Bone marrow (tissue), 2 donors: ENCODE measurements at regions not wholly inside any gene's neighbourhood (a gene's known extent, or its start where the extent isn't known, plus 50 kb on each side); places are given as distances from the start of the nearest gene placed in this dataset.
"Not testable (repeated sequence)": the region's sequence is repeated elsewhere in the genome, so short reads cannot be mapped to it uniquely, and the experiment has no call there.

ENCODE experiments used
- DNase-seq, 2 donors: peaks; one replicate each; lab custom pipeline; 2025; lab: John Stamatoyannopoulos, UW

DNA sequence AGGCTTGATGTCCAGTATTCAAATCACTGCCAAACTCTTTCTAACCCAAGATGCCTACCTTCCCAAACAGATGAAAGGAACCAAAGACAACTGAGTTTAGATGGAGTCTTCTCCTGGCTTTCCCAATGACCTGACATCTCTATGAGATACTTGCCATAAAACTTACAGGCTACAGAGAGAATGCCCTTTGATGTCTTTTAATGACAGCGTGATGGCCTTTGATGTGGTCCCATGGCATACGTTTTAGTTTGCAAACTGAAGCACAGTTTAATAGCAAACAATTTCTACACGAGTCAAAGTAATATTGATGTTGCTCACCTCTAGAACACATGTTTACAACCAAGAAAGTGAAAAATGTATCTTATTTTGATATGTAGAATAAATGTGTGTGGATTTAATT, 73.2 kb downstream of the ZIC4 start:
- no peak for DNase-seq

- DNase-seq, result no peak
These were observed 77.6 kb downstream of the ZIC4 start for GRCh38 chr3:147328711-147329110.

- DNase-seq, result no peak
These were observed 82.0 kb downstream of the ZIC4 start for GRCh38 chr3:147324356-147324755.

DNA sequence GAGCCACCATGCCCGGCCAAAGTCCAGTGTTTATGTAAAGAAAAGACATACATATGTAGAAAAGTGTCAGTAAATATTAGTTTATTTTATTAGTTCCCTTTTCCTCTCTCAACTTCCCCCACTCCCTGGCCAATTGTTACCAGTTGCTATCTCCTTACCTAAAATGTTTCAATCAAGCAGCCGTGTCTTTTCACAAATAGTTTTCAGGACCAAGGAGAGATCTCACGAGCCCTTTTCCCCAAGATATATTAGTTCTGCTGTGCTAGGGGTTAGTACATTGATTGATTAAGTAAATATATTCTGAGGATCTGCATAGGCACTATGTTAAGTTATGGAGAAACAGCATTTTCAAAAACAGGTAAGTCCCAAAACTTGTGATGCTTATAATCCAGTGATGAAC, 87.4 kb downstream of the ZIC4 start:
- DNase-seq, result no peak

DNA sequence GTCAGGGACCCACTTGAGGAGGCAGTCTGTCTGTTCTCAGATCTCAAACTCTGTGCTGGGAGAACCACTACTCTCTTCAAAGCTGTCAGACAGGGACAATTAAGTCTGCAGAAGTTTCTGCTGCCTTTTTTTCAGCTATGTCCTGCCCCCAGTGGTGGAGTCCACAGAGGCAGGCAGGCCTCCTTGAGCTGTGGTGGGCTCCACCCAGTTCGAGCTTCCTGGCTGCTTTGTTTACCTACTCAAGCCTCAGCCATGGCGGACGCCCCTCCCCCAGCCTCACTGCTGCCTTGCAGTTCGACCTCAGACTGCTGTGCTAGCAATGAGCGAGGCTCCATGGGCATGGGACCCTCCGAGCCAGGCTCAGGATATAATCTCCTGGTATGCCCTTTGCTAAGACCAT, 89.3 kb downstream of the ZIC4 start:
- not testable (repeated sequence) for DNase-seq

- DNase-seq, result no peak
These were observed 92.8 kb downstream of the ZIC4 start for GRCh38 chr3:147313513-147313912.

- DNase-seq, result no peak
These were observed 93.5 kb downstream of the ZIC4 start for GRCh38 chr3:147312786-147313280.

DNA sequence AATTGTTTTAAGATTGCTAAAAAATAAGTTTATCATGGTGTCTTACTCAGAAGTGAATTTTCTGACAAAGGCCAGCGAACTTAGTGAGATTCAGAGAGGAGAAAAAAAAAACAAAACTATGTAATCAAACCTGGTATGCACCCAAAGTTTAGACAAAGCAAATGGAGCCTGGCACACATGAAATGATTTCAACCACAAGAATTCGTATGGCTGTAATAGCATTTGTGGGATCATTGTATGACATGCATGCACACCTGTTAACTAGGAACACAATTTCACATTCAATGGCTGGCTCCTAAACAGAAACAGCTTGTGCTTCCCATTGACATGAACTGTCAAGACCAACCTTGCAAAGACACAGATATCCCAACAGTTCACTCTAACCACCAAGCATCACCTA, 94.6 kb downstream of the ZIC4 start:
- DNase-seq, result no peak

- DNase-seq, result no peak
These were observed 100.7 kb downstream of the ZIC4 start for GRCh38 chr3:147305533-147306250.

- no peak for DNase-seq
These were observed 101.6 kb downstream of the ZIC4 start for GRCh38 chr3:147304756-147305155.

GRCh38 chr3:147301781-147302180, 104.6 kb downstream of the ZIC4 start:
- no peak for DNase-seq

GRCh38 chr3:147299656-147300055, 106.7 kb downstream of the ZIC4 start:
- DNase-seq, result no peak

DNA sequence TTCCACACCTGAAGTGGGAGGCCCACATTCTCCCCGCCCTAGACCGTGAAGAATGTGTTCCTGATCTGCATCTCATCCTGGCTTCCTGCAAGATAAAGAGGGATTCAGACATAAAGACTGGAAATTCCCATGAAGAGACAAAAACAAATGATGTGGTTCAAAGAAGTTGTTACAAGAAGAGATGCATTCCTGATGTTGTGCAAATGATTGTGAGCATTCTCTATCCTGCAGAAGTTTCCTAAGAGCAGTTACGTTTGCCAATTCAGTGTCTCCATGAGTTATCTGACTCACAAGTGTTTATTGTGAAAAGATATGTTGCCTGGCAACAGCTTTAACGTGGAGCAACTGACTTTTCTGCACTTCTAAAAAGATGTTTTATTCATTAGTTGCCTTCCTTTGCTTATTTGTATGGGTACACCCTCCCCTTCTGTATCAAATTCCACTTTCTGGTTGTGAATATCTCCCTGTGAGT, 107.8 kb downstream of the ZIC4 start:
- no peak for DNase-seq

GRCh38 chr3:147297761-147298350, 108.5 kb downstream of the ZIC4 start:
- DNase-seq, result no peak

- not testable (repeated sequence) for DNase-seq
These were observed 119.0 kb downstream of the ZIC4 start for GRCh38 chr3:147287370-147287769.

DNA sequence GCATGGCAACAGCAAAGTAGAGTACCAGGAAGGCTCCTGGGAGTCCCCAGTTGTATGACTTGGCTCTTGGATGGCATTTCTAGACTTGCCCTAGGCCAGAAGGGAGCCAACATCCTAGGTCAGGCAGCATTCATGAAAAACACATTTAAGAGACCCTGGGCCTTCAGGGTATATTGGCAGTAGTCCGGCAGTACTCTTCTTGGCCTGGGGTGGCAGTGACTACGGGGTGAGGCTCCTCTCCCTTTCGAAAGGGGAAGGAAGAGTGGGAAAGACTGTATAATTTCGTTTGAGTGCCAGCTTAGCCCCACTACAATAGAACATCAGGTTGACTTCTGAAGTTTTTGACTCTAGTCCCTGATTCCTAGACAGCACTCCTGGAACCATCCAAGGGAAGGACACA, 136.4 kb downstream of the ZIC4 start:
- DNase-seq, result no peak

DNA sequence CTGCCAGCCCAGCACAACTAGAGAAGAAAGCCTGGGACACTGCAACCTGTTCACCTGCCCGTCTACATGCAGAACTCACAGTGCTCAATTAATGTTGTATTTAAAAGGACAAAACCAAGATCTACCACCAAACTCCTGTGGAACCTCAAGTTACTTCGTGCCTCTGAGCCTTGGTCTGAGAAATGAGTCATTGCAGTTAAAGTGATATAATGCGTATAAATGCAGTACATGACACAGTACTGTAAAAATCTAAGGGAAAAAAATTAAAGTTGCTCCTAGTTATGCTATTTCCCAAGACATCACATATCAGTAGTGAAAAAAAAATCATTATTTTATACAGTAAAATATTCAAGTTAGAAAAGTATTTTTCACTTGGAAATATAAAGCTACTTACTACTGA, 138.9 kb downstream of the ZIC4 start:
- DNase-seq, result no peak

DNA sequence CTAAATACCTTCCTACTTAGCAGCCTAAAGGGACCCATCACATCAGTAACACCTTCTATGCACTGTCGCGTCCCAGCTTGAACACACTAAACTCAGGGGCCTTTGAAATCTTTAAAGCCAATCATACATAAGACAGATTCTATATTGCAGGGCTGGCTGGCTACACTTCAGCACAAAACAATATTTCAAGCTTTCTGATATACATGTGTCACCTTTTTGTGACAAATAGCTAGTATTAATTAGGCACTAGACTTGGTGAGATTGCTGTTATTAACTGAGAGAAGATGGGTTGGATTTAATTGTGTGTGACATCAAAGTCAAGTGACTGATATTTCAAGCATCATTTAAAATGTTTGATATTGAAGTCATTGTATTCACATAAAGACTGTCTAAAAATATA, 148.4 kb downstream of the ZIC4 start:
- no peak for DNase-seq

DNA sequence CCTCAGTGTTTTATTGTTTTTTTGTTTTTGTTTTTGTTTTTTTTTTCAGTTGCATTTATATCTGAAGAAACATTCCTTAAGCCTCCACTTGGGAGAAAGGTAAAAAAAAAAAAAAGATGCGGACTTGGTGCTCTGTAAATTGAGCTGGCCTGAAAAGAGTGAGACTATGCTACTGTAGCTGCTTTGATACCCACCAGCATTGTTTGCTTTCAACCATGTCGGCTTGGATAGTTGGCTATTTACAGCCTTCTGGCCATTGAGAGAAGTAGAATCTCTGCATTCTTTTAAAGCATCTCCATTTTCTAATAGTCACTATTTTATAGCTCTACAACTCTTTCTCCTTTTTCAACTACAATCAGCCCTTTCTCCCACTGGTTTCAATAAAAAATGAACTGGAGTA, 149.6 kb downstream of the ZIC4 start:
- no peak for DNase-seq

GRCh38 chr3:147246906-147247305, 159.4 kb downstream of the ZIC4 start:
- no peak for DNase-seq

GRCh38 chr3:147245638-147246037, 160.7 kb downstream of the ZIC4 start:
- DNase-seq, result not testable (repeated sequence)

GRCh38 chr3:147245022-147245421, 161.3 kb downstream of the ZIC4 start:
- DNase-seq, result not testable (repeated sequence)

- no peak for DNase-seq
These were observed 161.9 kb downstream of the ZIC4 start for GRCh38 chr3:147244397-147244796.

DNA sequence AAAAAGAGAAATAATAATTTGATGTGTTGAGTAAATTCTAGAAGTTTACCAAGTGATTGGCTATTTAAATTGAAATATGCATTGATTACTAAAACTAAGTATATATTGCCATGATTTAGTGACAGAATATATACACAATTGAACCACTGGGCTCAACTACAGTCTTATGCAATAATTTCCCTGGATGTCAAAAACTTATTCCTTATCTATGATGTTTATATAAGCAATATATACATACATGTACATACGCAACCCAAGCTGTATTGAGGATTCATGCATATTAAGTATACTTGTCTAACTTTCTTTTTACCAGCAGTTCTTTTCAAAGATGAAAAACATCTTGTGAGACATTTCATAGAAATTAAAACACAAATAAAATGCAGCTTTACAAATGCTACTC, 165.8 kb downstream of the ZIC4 start:
- no peak for DNase-seq
